GM12878 (cell line): ENCODE measurements at regions not wholly inside any gene's neighbourhood (a gene's known extent, or its start where the extent isn't known, plus 50 kb on each side); places are given as distances from the start of the nearest gene placed in this dataset.

Experiments
- ATAC-seq: fragments of 200-7000 bp; cut with Tn5 transposase; 3 replicates; pipeline ENCODE4 v1.9.1; 2020; ENCODE audit warnings: mild to moderate bottlenecking, moderate library complexity
- BruUV-seq: library from RNA; stranded (reverse); fragments of 400-500 nt; replicated peaks from 2 replicates; lab custom pipeline; 2021; lab: Mats Ljungman, UMichigan
- CTCF ChIA-PET: fragments of 300-600 bp; sonication (Branson Sonifier 250); formaldehyde crosslinking; extraction: SDS; loops from one replicate; lab custom pipeline; 2021; ENCODE audit warnings: inconsistent platforms; lab: Yijun Ruan, JAX
- POLR2A ChIA-PET: fragments of 350-600 bp; formaldehyde crosslinking; extraction: SDS; loops from one replicate; lab custom pipeline; 2021; ENCODE audit warnings: inconsistent platforms; lab: Charles Lee
- RAD21 ChIA-PET: fragments of 300-600 bp; sonication (Branson Sonifier 250); formaldehyde crosslinking; loops from one replicate; lab custom pipeline; 2023; ENCODE audit warnings: antibody characterized with exemption; ENCODE audit not compliant: unreplicated experiment; lab: Charles Lee
- SMC1A ChIA-PET: fragments of 300-600 bp; sonication (Branson Sonifier 250); formaldehyde crosslinking; loops from one replicate; lab custom pipeline; 2023; ENCODE audit not compliant: unreplicated experiment, uncharacterized antibody; lab: Charles Lee
- DNase-seq: peaks from one replicate; pipeline ENCODE4 v3.0.0-alpha.2; 2011; ENCODE audit warnings: low read depth, low spot score
- FAIRE-seq: peaks from 3 replicates; lab custom pipeline; 2011; peaks lifted over from hg19 to GRCh38; lab: Jason Lieb, UNC
- H2AFZ ChIP-seq: 2 replicates; pipeline ENCODE4 v1.6.0; 2011; ENCODE audit warnings: low read depth, low read length, control low read depth; ENCODE audit not compliant: control insufficient read depth
- H3K27ac ChIP-seq: 2 replicates; pipeline ENCODE4 v1.5.1; 2011; ENCODE audit warnings: control low read depth; ENCODE audit not compliant: control insufficient read depth, insufficient read depth
- H3K27me3 ChIP-seq, 2 experiments: replicated peaks in 1 of 2; 2 replicates each; pipeline versions ENCODE4 v1.6.0 to v1.6.1; 2011; ENCODE audit warnings: low read length in 1 of 2; ENCODE audit not compliant: control insufficient read depth in 2 of 2, insufficient read depth in 2 of 2
- H3K36me3 ChIP-seq, 2 experiments: 2 replicates each; pipeline ENCODE4 v1.5.1; 2011; ENCODE audit warnings: low read length in 1 of 2; ENCODE audit not compliant: control insufficient read depth in 2 of 2, insufficient read depth in 2 of 2
- H3K4me1 ChIP-seq: 2 replicates; pipeline ENCODE4 v1.6.1; 2011; ENCODE audit warnings: mild to moderate bottlenecking, low read length, moderate library complexity, mixed read lengths; ENCODE audit not compliant: control insufficient read depth, insufficient read depth
- H3K4me2 ChIP-seq: 2 replicates; pipeline ENCODE4 v1.6.0; 2011; ENCODE audit warnings: control low read depth; ENCODE audit not compliant: control insufficient read depth, insufficient read depth
- H3K4me3 ChIP-seq: fragments of 200-600 bp; sonication (generic); 2 replicates; pipeline ENCODE4 v1.5.1; 2016
- H3K79me2 ChIP-seq: 2 replicates; pipeline ENCODE4 v1.6.0; 2011; ENCODE audit warnings: low read length; ENCODE audit not compliant: control insufficient read depth, insufficient read depth
- H3K9ac ChIP-seq: 2 replicates; pipeline ENCODE4 v1.8.0; 2011; ENCODE audit warnings: low read length, control low read depth, mixed read lengths; ENCODE audit not compliant: control insufficient read depth, insufficient read depth
- H3K9me3 ChIP-seq: replicated peaks from 3 replicates; pipeline ENCODE4 v1.5.1; 2011; ENCODE audit warnings: mild to moderate bottlenecking, low read length; ENCODE audit not compliant: control insufficient read depth, insufficient read depth
- H4K20me1 ChIP-seq: 2 replicates; pipeline ENCODE4 v1.6.0; 2011; ENCODE audit not compliant: control insufficient read depth, insufficient read depth
- ATF2 ChIP-seq: IDR thresholded peaks from 2 replicates; pipeline ENCODE4 v1.6.1; 2012; ENCODE audit warnings: low read length, inconsistent platforms
- BCL3 ChIP-seq: IDR thresholded peaks from 2 replicates; pipeline ENCODE4 v1.6.1; 2011; ENCODE audit warnings: borderline replicate concordance, low read depth, mild to moderate bottlenecking, moderate library complexity, low read length; ENCODE audit not compliant: insufficient read depth, poor library complexity, severe bottlenecking
- CBX3 ChIP-seq: fragments of 200-600 bp; sonication (generic); IDR thresholded peaks from 2 replicates; pipeline ENCODE4 v1.6.1; 2016; ENCODE audit warnings: low read depth, borderline replicate concordance
- CTCF ChIP-seq, 3 experiments: IDR thresholded peaks in 2 of 3; conservative IDR thresholded peaks in 1 of 3; 2 replicates each; pipeline ENCODE4 v1.5.1; 2011; ENCODE audit warnings: low read depth in 3 of 3, low read length in 3 of 3, mild to moderate bottlenecking in 3 of 3, control low read depth in 2 of 3, moderate library complexity in 2 of 3, inconsistent platforms in 1 of 3, mixed read lengths in 1 of 3; ENCODE audit not compliant: control insufficient read depth in 2 of 3, insufficient read depth in 1 of 3; ENCODE audit errors: extremely low read depth in 1 of 3
- MLLT1 ChIP-seq: fragments of 450-650 bp; IDR thresholded peaks from 2 replicates; pipeline ENCODE4 v1.6.1; 2016; ENCODE audit warnings: mild to moderate bottlenecking
- NFIC ChIP-seq: IDR thresholded peaks from 2 replicates; pipeline ENCODE4 v1.6.1; 2012; ENCODE audit warnings: low read depth, mild to moderate bottlenecking, inconsistent platforms, low read length, moderate library complexity
- NR2C1 ChIP-seq: fragments of 450-650 bp; IDR thresholded peaks from 2 replicates; pipeline ENCODE4 v1.6.1; 2017; ENCODE audit warnings: antibody characterized with exemption, mild to moderate bottlenecking, moderate library complexity
- PML ChIP-seq: IDR thresholded peaks from 2 replicates; pipeline ENCODE4 v1.6.1; 2012; ENCODE audit warnings: low read length, inconsistent platforms
- RAD51 ChIP-seq: fragments of 450-650 bp; IDR thresholded peaks from 2 replicates; pipeline ENCODE4 v1.6.1; 2016; ENCODE audit warnings: moderate library complexity, mild to moderate bottlenecking, inconsistent platforms
- SRF ChIP-seq, 2 experiments: IDR thresholded peaks; 2 replicates each; pipeline ENCODE4 v1.6.1; 2011; ENCODE audit warnings: low read depth in 2 of 2, low read length in 2 of 2, mild to moderate bottlenecking in 1 of 2, moderate library complexity in 1 of 2
- USF1 ChIP-seq: IDR thresholded peaks from 2 replicates; pipeline ENCODE4 v1.6.1; 2011; ENCODE audit warnings: borderline replicate concordance, low read depth, mild to moderate bottlenecking, moderate library complexity, mixed read lengths, low read length; ENCODE audit not compliant: insufficient read depth; ENCODE audit errors: extremely low read length
- YY1 ChIP-seq: IDR thresholded peaks from 2 replicates; pipeline ENCODE4 v1.6.1; 2011; ENCODE audit warnings: low read depth, mild to moderate bottlenecking, low read length
- ZBTB33 ChIP-seq: fragments of 450-650 bp; IDR thresholded peaks from 2 replicates; pipeline ENCODE4 v1.6.1; 2017; ENCODE audit warnings: mild to moderate bottlenecking
- ZNF24 ChIP-seq: fragments of 450-650 bp; IDR thresholded peaks from 2 replicates; pipeline ENCODE4 v1.6.1; 2017; ENCODE audit warnings: antibody characterized with exemption, mild to moderate bottlenecking
- WGBS: methylation state at CpG from one replicate; pipeline ENCODE4 v1.1.6; 2016; ENCODE audit warnings: low lambda C conversion rate; ENCODE audit not compliant: insufficient replicate concordance, insufficient coverage; ENCODE audit errors: missing lambda C conversion rate; 5-methylcytosine and 5-hydroxymethylcytosine counted together
- in situ Hi-C: fragments of 300-500 bp; cut with MboI; formaldehyde crosslinking; loops from 9 replicates; pipeline ENCODE4 v1.14.3; 2018; ENCODE audit warnings: mixed read lengths
- intact Hi-C: fragments of 100-400 bp; cut with micrococcal nuclease; formaldehyde crosslinking; loops from one replicate; pipeline ENCODE4 v1.14.2; 2022; ENCODE audit not compliant: unreplicated experiment

GRCh38 chr5:111930905-111931461, 174.0 kb upstream of the NREP start:
- ChIA-PET POLR2A (no interaction called here), RAD21 (interaction anchor here (1.1 kb wide), 1 partner anchor 215 kb away, joined by 3 read pairs; no protein-coding TSS in a partner anchor), SMC1A (interaction anchor here (1.4 to 2.8 kb wide), 2 partner anchors 7 to 12 kb away, joined by 3 to 12 read pairs; no protein-coding TSS in a partner anchor), CTCF (interaction anchor here (1.7 kb wide), 1 partner anchor 13 kb away, joined by 5 read pairs; no protein-coding TSS in a partner anchor)
- in situ Hi-C loops (no loop called here), intact Hi-C loops (no loop called here)
- Histone ChIP-seq H3K4me3 (no peak overlapping the region), H3K4me1 (no peaks in the 10 kb centered on the region), H3K4me2 (no peak overlapping the region), H3K9me3 (no peaks in the 10 kb centered on the region; the same call in 2 of the 3 replicates), H3K9ac (no peak overlapping the region), H3K79me2 (no peaks in the 10 kb centered on the region), H3K27ac (no peak overlapping the region), H3K27me3 (no peaks in the 10 kb centered on the region), H4K20me1 (no peaks in the 10 kb centered on the region), H3K36me3 (no peaks in the 10 kb centered on the region), H2AFZ (no peak overlapping the region)
- FAIRE-seq (no peak), ATAC-seq (no peak), DNase-seq (no peak)
- no TSS peak for BruUV-seq
- WGBS, result 32% methylated on average over 2 of the region's 2 CpGs
- TF ChIP-seq USF1 (no peak), PML (no peak), ZNF24 (no peak), CBX3 (no peak), YY1 (no peak), CTCF (IDR thresholded peaks at IDR 0.05 in 2 of 3, conservative IDR thresholded peaks at IDR 0.05 in 1 of 3; ENCODE audit: control insufficient read depth in 2 of 3, extremely low read depth in 1 of 3, insufficient read depth in 1 of 3, low read depth in 3 of 3, low read length in 3 of 3) (no peak), MLLT1 (no peak), BCL3 (no peak), NFIC (no peak), ATF2 (no peak), RAD51 (no peak), SRF (IDR thresholded peaks at IDR 0.05; ENCODE audit: low read depth in 2 of 2, low read length in 2 of 2) (no peak), ZBTB33 (no peak), NR2C1 (no peak)
